B cell (primary cell): ENCODE measurements at regions not wholly inside any gene's neighbourhood (a gene's known extent, or its start where the extent isn't known, plus 50 kb on each side); places are given as distances from the start of the nearest gene placed in this dataset.

ENCODE experiments used
- ATAC-seq: fragments of 200-7000 bp; cut with Tn5 transposase; one replicate; pipeline ENCODE4 v1.10.0; 2021; ENCODE audit warnings: low read depth, mild to moderate bottlenecking, moderate number of reproducible peaks, moderate library complexity
- CTCF ChIA-PET: fragments of 350-600 bp; sonication (Branson Sonifier 250); formaldehyde crosslinking; loops from one replicate; lab custom pipeline; 2021; ENCODE audit warnings: antibody characterized with exemption, inconsistent platforms; lab: Charles Lee
- POLR2A ChIA-PET: fragments of 350-600 bp; sonication (Branson Sonifier 250); formaldehyde crosslinking; loops from one replicate; lab custom pipeline; 2021; ENCODE audit warnings: antibody characterized with exemption; lab: Charles Lee
- DNase-seq: peaks from one replicate; pipeline ENCODE4 v3.0.0; 2013
- H2AFZ ChIP-seq: 2 replicates; pipeline ENCODE4 v1.6.1; 2012; ENCODE audit warnings: mild to moderate bottlenecking, low read depth, low read length; ENCODE audit not compliant: insufficient read depth, poor library complexity, severe bottlenecking
- H3K27ac ChIP-seq, 2 donors: 1 replicate in 1 of 2; 2 replicates in 1 of 2; pipeline ENCODE4 v1.5.1; 2012 to 2013; ENCODE audit warnings: low read length in 2 of 2, mild to moderate bottlenecking in 2 of 2, moderate library complexity in 1 of 2
- H3K27me3 ChIP-seq, 4 experiments: fragments of 200-600 bp in 1 of 4; sonication (generic) in 1 of 4; replicated peaks in 1 of 4; 1 replicate in 2 of 4; 2 replicates in 2 of 4; pipeline versions ENCODE4 v1.6.1 to v1.7.0; 2013 to 2016; ENCODE audit warnings: low read length in 3 of 4, mild to moderate bottlenecking in 2 of 4, mixed read lengths in 1 of 4, moderate library complexity in 1 of 4; ENCODE audit not compliant: insufficient read depth in 4 of 4, control insufficient read depth in 3 of 4; ENCODE audit errors: control extremely low read depth in 1 of 4
- H3K36me3 ChIP-seq, 2 experiments: replicated peaks in 1 of 2; 1 replicate in 1 of 2; 2 replicates in 1 of 2; pipeline versions ENCODE4 v1.6.1 to v1.7.1; 2013; ENCODE audit warnings: low read length in 1 of 2; ENCODE audit not compliant: insufficient read depth in 2 of 2, control insufficient read depth in 1 of 2; ENCODE audit errors: control extremely low read depth in 1 of 2, extremely low read depth in 1 of 2
- H3K4me1 ChIP-seq, 2 donors: fragments of 200-600 bp in 1 of 2; sonication (generic) in 1 of 2; 1 replicate in 1 of 2; 2 replicates in 1 of 2; pipeline versions ENCODE4 v1.5.1 to v1.6.1; 2013 to 2017; ENCODE audit warnings: low read length in 2 of 2; ENCODE audit not compliant: control insufficient read depth in 2 of 2, insufficient read depth in 2 of 2
- H3K4me2 ChIP-seq: replicated peaks from 2 replicates; pipeline ENCODE3; 2012; ENCODE audit warnings: mild to moderate bottlenecking, low read depth, low read length; ENCODE audit not compliant: poor library complexity, severe bottlenecking
- H3K4me3 ChIP-seq, 5 experiments: fragments of 200-600 bp in 1 of 5; sonication (generic) in 1 of 5; 1 replicate in 3 of 5; 2 replicates in 2 of 5; pipeline versions ENCODE4 v1.5.1 to v1.7.0; 2011 to 2016; ENCODE audit warnings: low read length in 4 of 5, mild to moderate bottlenecking in 4 of 5, low read depth in 2 of 5, control low read depth in 1 of 5, moderate library complexity in 1 of 5; ENCODE audit not compliant: insufficient read depth in 1 of 5; ENCODE audit errors: control extremely low read depth in 1 of 5, extremely low read depth in 1 of 5
- H3K79me2 ChIP-seq: fragments of 200-600 bp; sonication (generic); one replicate; pipeline ENCODE4 v1.6.0; 2016; ENCODE audit warnings: low read length; ENCODE audit not compliant: control insufficient read depth, insufficient read depth
- H3K9ac ChIP-seq: fragments of 200-600 bp; sonication (generic); 2 replicates; pipeline ENCODE4 v1.6.1; 2017; ENCODE audit warnings: mild to moderate bottlenecking, low read length, moderate library complexity
- H3K9me3 ChIP-seq, 3 donors: one replicate each; pipeline versions ENCODE4 v1.6.1 to v1.7.1; 2013; ENCODE audit warnings: low read length in 2 of 3; ENCODE audit not compliant: control insufficient read depth in 2 of 3, insufficient read depth in 1 of 3; ENCODE audit errors: control extremely low read depth in 1 of 3
- H4K20me1 ChIP-seq: 2 replicates; pipeline ENCODE4 v1.6.0; 2012; ENCODE audit warnings: mild to moderate bottlenecking, low read length; ENCODE audit not compliant: insufficient read depth, control insufficient read depth, poor library complexity, severe bottlenecking
- H3K27ac Mint-ChIP-seq: one replicate; pipeline ENCODE4 v1.8.0; 2021; ENCODE audit warnings: mixed read lengths
- H3K27me3 Mint-ChIP-seq: one replicate; pipeline ENCODE4 v1.8.0; 2021; ENCODE audit warnings: mixed read lengths
- H3K4me1 Mint-ChIP-seq: one replicate; pipeline ENCODE4 v1.8.0; 2021; ENCODE audit warnings: mixed read lengths
- H3K4me3 Mint-ChIP-seq: one replicate; pipeline ENCODE4 v1.8.0; 2021; ENCODE audit warnings: mixed read lengths
- H3K9me3 Mint-ChIP-seq: one replicate; pipeline ENCODE4 v1.8.0; 2022; ENCODE audit warnings: mixed read lengths; ENCODE audit not compliant: insufficient read depth
- CTCF ChIP-seq: fragments of 200-600 bp; IDR thresholded peaks from one replicate; pipeline ENCODE4 v1.8.0; 2022; ENCODE audit warnings: antibody characterized with exemption, mild to moderate bottlenecking
- EZH2 ChIP-seq: IDR thresholded peaks from 2 replicates; pipeline ENCODE4 v1.6.1; 2012; ENCODE audit warnings: borderline replicate concordance, low read depth, mild to moderate bottlenecking, moderate library complexity, low read length; ENCODE audit not compliant: insufficient read depth, poor library complexity, severe bottlenecking
- whole genome bisulfite sequencing: methylation state at CpG from one replicate; pipeline ENCODE4 v1.1.5; 2013; ENCODE audit warnings: missing lambda C conversion rate; ENCODE audit not compliant: insufficient coverage; 5-methylcytosine and 5-hydroxymethylcytosine counted together
- intact Hi-C: fragments of 100-400 bp; cut with micrococcal nuclease; formaldehyde crosslinking; loops from one replicate; pipeline ENCODE4 v1.10.0; 2022

- WGBS = no CpG with 5 or more reads among the region's 2 CpGs
- intact Hi-C loops = no loop called here
- peaks cover 3% of the 10 kb centered on the region for H3K27me3 Mint-ChIP-seq
- Histone ChIP-seq H3K4me3 (no peak overlapping the region), H3K27me3 (no peaks in the 10 kb centered on the region), H3K27ac (no peak overlapping the region), H3K4me2 (no peak overlapping the region), H3K79me2 (no peaks in the 10 kb centered on the region), H3K9ac (no peak overlapping the region), H3K36me3 (no peaks in the 10 kb centered on the region), H3K9me3 (no peaks in the 10 kb centered on the region), H2AFZ (no peak overlapping the region), H3K4me1 (no peaks in the 10 kb centered on the region), H4K20me1 (no peaks in the 10 kb centered on the region)
- H3K4me1 Mint-ChIP-seq = no peaks in the 10 kb centered on the region
- CTCF ChIA-PET = interaction anchor here (0.7 kb wide), 1 partner anchor 13 kb away, joined by 3 read pairs; no protein-coding TSS in a partner anchor
- TF ChIP-seq CTCF (no peak), EZH2 (no peak)
- peaks cover 2% of the 10 kb centered on the region for H3K9me3 Mint-ChIP-seq
- no peak overlapping the region for H3K4me3 Mint-ChIP-seq
- ATAC-seq (no peak), DNase-seq (no peak)
- POLR2A ChIA-PET = no interaction called here
- H3K27ac Mint-ChIP-seq = no peak overlapping the region
Observed at GRCh38 chr16:87163637-87164036, 153.6 kb downstream of the C16orf95 start.

GRCh38 chr16:87165151-87165550 is 152.0 kb downstream of the C16orf95 start:
- no peaks in the 10 kb centered on the region for H3K4me1 Mint-ChIP-seq
- H3K4me3 Mint-ChIP-seq = no peak overlapping the region
- H3K27ac Mint-ChIP-seq = no peak overlapping the region
- no peak for ATAC-seq
- no peak for DNase-seq
- Histone ChIP-seq H3K36me3 (no peaks in the 10 kb centered on the region), H3K4me1 (no peaks in the 10 kb centered on the region), H3K9me3 (no peaks in the 10 kb centered on the region), H3K27ac (no peak overlapping the region), H3K79me2 (no peaks in the 10 kb centered on the region), H3K4me3 (no peak overlapping the region), H2AFZ (no peak overlapping the region), H3K9ac (no peak overlapping the region), H3K27me3 (no peaks in the 10 kb centered on the region), H3K4me2 (no peak overlapping the region), H4K20me1 (no peaks in the 10 kb centered on the region)
- intact Hi-C loops = no loop called here
- ChIA-PET CTCF (no interaction called here), POLR2A (no interaction called here)
- peaks cover 3% of the 10 kb centered on the region for H3K27me3 Mint-ChIP-seq
- peaks cover 2% of the 10 kb centered on the region for H3K9me3 Mint-ChIP-seq
- 100% methylated on average over 1 of the region's 4 CpGs for WGBS
- TF ChIP-seq EZH2 (no peak), CTCF (no peak)
